GM12872 (cell line): ENCODE measurements at regions not wholly inside any gene's neighbourhood (a gene's known extent, or its start where the extent isn't known, plus 50 kb on each side); places are given as distances from the start of the nearest gene placed in this dataset.

Source experiments
- CTCF ChIP-seq: IDR thresholded peaks from 3 replicates; pipeline ENCODE4 v1.5.1; 2011; ENCODE audit warnings: low read depth, mild to moderate bottlenecking, low read length, moderate library complexity; ENCODE audit not compliant: insufficient read depth

- TF ChIP-seq CTCF, result no peak
These were observed 188.3 kb upstream of the WSCD1 start for GRCh38 chr17:5881849-5882248.

GRCh38 chr17:5883775-5884665 is 186.2 kb upstream of the WSCD1 start:
- TF ChIP-seq CTCF, result no peak

- no peak for TF ChIP-seq CTCF
These were observed 184.8 kb upstream of the WSCD1 start for GRCh38 chr17:5885336-5885735.

GRCh38 chr17:5888811-5889210 is 181.4 kb upstream of the WSCD1 start:
- no peak for TF ChIP-seq CTCF

GRCh38 chr17:5892921-5893675 is 177.1 kb upstream of the WSCD1 start:
- no peak for TF ChIP-seq CTCF

GRCh38 chr17:5893741-5894140 is 176.4 kb upstream of the WSCD1 start:
- no peak for TF ChIP-seq CTCF

GRCh38 chr17:5895276-5895675 is 174.9 kb upstream of the WSCD1 start:
- no peak for TF ChIP-seq CTCF
